Left renal pelvis (tissue), 4 donors: ENCODE measurements at regions not wholly inside any gene's neighbourhood (a gene's known extent, or its start where the extent isn't known, plus 50 kb on each side); places are given as distances from the start of the nearest gene placed in this dataset.
A peak's percentile ranks its signal among the peaks of the same experiment; 100 is the strongest.

ENCODE experiments used
- DNase-seq, 4 donors: peaks; one replicate each; pipeline ENCODE4 v3.0.0-alpha.2; 2013; ENCODE audit warnings: low read depth in 4 of 4, low spot score in 3 of 4

DNA sequence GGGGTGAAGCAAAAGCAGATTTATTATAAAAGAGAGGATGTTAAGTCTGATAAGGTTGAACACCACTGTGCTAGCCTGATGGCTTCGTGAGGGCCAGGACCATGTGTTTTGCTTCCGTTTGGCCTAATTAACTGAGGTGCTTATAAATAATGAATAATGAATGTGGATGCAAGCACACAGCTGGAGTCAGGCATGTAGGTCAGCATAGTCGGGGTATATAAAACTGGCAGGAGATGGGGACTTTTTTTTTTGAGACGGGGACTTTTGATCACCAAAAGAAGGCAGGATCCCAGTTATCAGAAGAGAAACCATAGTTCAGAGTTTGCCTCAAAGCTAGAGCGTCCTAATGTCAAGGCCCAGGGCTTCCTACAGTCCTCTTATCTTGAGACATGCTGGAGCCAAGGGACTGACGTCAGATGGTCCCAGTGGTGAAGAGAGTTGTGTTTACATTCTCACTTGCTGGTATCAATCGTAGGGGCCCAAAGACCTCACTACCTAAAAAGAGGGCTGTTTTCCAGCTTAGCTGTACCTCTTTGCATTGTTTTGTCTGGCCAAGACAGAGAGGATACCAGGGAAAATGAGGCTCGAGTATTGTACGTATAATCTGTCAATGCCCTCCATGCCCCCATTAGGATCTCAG is 50.4 kb downstream of the RTL9 start:
- no peak for DNase-seq

DNA sequence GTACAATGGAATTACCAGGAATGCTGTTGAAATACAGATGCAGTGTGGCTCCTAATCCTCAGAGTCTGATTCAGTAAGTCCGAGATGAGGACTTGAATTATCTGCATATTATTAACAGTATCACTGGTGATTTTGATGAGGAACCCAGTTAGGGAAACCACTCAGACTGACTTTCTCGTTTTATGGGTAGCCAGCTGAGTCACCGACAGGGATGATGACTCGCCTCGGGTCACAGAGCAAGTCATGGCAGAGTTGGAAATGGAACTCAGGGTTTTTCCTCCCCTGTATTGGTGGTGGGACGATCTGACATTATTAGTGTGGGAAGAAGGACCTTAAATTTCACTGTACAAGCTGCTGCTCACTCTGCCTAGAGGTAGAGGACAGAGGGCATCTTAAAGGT is 51.3 kb downstream of the RTL9 start:
- no peak for DNase-seq

DNA sequence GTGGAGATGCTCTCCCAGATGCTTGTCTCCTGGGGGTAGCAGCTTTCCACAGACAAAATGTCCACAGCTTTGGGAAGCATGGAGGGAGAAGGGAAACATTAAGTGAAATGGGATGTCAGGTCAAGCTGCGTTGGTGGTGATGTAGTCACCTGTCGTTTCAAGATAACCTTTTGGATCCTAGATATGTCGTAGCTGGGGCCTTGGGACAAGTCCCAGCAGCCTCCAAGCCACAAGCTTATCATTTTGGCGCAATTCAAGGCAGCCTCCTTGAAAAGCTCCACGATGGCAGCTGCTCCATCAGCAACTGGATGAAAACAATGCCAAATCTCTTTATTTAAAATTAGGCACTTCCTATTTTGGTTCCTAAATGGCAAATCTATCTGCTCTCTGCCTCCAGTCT is 52.0 kb downstream of the RTL9 start:
- no peak for DNase-seq

DNA sequence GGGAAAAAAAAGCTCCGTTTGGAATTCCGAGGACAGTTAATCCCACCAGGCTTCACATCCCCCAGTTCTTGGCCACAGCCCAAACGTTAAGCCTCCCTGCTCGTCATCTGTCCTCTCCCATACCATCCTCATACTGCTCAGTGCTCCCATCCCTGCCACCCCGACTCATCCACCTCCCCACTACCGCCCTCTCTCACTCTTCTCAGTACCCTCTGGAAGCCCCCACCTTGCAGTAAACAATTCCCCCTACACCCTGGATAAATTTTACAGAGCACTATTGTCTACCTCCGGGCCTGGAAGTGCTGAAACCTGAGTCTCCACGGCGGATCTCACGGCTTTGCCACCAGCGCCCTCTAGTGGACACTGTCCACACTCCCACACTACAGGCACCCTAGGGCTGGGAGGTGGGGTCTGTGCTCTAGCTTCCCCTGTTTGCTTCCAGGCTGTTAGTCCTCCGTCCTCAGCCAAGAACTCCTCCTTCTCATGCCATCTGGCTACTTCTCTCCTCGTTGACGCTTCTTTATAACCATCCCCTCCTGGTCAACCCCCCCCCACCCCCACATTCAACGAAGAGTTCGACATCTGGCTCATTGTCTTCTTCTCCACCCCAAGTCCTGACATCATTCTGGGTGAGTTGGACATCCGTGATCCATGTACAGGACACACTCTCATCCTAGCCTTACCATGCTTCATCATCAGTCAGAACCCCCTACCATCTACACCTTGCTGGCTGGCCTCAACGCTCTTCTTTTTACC is 54.5 kb downstream of the RTL9 start:
- DNase-seq = peak in 3 of 4 donors; percentile 45 to 56 (median 46)

DNA sequence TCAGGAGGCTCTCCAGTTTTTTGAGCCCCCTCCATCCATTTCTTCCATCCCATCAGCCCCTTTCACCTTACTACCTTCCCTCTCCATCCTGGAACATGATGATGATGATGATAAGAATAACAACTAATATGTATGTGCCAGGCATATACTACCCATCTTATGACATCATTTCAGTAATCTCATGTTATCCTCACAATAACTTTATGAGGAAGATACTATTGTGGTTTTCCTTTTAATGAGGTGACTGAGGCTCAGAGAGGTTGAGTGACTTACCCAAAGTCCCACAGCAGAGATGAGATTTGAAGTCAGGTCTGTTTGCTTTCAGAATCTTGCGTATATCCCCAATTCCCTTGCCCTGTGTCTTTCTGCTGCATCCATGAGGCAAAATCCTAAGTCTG is 55.1 kb downstream of the RTL9 start:
- no peak for DNase-seq

DNA sequence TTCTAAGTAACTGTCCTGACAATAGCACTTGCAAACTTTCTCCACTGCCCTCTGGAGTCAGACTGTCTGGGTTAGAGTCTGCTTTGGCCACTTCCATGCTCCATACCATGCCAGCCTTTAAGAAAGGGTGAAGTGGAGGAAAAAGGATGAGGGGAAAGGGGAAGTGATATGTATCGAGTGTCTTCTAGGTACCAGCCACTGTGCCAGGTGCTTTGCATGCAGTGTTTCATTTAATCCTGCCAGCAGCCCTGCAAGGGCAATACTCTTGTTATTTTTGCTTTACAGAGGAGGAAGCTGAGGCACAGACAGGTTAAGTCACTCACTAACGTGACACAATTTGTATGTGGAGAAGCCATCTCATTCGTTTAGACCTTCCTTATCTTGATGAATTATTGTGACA is 55.6 kb downstream of the RTL9 start:
- DNase-seq = no peak

DNA sequence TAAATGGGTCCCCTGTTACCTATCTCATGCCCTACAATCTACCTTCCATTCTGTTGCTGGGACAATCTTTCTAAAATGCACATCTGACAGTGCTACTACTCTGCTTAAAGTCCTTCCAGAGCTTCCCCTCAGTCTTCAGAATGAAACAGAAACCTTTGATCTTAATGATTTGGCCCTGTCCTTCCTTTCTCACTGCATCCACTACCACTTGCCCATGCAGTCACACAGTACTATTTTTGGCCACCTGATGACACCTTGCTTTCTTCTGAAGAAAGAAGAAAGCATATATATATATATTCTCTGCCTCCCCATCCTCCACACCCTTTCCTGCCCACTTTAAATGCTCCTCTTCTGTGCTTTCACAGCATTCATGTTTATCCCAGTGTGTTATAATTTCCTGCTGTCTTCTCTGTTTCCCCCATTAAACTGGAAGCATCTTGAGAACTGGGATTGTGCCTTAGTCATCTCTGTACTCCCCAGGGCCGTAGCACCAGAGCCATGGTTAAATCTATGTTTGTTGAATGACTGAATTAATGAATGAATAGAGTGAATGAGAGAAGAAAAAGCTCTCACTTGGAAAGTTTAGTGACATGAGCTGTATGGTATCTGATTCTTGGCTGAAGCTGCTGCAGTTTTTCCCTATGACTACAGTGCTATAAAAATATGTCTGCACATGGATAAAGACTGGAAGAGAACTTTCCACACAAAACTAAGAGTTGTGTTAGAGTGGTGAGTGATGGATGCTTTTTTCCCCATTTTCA is 56.2 kb downstream of the RTL9 start:
- DNase-seq = no peak

DNA sequence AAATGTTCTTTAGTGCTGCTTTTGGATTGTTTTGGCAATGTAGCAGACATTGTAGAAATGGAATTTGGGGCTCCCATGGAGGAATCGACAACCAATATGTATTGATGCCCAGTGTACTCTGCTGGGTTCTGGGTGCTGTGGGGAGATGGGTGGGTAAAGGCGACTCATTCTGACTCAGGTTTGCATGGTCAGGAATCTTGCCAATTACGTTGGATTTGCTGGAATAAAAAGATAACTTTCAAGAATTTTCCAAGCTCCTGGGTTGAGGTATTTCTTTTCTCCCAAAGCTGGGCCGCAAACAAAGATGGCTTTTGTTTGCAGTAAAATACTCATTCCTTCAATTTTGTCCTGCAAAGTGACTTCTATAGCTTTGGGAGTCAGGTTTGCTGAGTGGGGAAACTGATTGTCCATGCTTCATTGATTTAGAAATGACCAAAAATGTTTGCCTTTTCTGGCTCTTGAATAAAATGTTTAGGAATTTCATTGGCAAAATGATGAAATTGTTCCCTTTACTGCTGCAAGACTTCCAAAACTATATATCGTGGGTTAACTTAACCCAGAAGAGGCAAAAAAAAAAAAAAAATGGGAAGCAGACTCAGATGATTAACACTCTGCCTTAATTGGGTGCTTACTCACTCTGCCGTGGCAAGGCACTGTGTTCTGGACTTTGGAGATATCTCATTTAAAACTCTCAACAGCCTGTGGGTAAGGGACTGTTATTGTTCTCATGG is 57.0 kb downstream of the RTL9 start:
- DNase-seq = no peak

DNA sequence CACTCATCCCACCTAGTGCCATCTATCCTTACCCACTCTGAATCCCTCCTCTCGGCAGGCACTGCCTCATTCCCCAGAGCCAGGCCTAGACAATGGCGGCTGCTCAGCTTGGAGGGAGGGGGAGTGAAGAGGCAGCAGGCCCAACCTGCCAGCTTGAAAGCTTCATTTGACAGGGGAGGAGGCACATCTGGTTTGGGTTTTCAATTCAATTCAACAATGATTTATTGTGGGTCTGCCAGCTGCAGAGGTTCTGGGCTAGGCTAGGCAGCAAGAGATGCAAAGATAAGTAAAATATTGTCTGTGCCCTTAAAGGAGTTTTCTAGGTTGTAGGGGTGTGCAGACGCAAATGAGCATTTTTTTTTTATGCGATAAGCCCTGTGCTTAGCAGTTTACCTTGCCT is 58.5 kb downstream of the RTL9 start:
- no peak for DNase-seq

DNA sequence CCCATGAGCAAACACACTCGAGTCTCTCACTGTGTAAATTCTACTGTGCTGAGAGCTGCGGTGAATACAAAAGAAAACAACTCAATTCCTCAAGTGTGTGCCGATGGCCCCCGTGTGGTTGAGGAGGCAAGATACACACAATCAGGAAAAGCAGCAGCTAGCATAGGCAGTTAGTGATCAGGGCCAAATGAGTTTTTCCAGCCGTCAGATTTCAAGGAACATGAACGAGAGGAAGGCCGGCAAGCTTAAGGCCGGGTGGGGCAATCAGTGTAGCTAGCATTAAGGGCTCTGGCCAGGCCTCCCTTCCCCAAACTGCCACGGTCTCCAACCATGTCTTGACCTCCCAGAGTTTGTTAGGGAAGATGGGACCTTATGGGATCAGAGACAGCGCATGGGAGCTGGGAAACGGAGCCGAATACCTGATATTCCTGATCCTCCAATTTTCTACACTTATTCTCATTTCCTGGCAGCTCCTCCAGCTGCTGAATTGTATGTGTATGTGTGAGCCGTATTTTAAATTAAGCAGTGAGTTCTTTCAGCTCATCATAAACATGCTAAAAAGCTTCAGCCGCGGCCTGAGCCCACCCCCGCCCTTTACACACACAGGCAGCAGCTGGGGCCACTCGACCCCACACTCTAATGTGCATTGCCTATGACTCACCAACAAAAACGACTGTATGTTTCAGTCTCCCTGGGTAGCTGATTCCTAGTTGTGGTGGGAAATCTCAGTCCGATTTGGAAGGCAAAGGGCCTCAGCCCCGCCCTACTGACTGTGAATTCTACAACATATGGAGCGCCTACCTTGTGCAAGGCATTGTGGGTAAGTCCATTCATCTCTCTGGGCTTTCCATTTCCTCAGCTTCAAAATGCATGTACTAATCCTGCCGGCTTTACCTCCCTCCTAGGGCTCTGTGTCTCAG is 59.9 kb downstream of the RTL9 start:
- peak in 1 of 4 donors; percentile 31 for DNase-seq

DNA sequence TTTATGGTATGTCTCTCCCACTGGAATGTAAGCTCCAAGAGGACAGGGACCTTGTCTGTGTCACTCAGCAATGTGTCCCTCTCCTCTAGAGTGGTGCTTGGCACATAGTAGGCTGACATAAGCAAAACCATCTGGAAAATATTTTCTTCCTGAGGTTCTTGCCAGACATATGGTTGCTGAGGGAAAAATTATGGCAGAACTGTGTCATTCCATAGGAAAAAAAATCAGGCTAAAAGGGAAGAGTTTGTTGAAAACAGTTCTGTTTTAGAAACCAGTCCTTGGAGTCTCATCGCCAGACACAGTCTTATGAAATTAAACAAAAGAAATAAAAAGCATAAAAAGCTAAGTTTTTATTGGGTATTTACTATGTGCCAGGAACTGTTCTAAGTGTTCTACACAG is 60.9 kb downstream of the RTL9 start:
- DNase-seq = no peak

DNA sequence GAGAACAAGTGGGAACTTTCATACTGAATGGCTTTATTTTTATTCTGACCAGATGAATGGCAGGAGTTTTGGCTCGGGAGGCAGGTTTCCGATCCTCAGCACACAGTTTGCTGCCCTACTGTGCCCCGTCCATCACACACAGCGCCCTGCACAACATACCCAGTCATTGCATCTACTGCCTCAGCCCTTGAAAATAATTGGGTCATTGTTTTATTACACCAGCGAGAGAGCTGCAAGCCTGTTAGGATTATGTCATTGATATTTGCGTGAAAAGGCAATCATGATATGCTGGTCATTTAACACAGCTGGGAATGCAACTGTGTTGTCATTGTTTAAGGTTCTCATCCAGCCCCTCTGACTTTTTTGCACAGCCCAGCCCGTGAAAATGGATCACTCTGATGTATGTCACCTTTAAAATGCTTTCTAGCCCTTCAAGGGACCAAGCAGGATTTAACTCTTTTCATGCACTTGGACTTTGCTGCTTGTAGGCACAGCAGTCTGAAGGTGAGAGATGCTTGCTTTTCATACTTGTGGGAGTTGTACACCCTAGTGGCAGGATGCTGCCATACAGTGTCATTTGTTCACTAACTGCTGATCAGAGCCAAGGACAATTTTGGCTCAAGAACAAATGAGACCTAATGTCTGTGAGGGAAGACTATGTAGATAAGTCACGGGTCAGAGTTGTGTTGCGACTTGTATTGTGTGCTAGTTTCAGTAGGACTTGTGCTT is 62.3 kb downstream of the RTL9 start:
- DNase-seq = no peak

DNA sequence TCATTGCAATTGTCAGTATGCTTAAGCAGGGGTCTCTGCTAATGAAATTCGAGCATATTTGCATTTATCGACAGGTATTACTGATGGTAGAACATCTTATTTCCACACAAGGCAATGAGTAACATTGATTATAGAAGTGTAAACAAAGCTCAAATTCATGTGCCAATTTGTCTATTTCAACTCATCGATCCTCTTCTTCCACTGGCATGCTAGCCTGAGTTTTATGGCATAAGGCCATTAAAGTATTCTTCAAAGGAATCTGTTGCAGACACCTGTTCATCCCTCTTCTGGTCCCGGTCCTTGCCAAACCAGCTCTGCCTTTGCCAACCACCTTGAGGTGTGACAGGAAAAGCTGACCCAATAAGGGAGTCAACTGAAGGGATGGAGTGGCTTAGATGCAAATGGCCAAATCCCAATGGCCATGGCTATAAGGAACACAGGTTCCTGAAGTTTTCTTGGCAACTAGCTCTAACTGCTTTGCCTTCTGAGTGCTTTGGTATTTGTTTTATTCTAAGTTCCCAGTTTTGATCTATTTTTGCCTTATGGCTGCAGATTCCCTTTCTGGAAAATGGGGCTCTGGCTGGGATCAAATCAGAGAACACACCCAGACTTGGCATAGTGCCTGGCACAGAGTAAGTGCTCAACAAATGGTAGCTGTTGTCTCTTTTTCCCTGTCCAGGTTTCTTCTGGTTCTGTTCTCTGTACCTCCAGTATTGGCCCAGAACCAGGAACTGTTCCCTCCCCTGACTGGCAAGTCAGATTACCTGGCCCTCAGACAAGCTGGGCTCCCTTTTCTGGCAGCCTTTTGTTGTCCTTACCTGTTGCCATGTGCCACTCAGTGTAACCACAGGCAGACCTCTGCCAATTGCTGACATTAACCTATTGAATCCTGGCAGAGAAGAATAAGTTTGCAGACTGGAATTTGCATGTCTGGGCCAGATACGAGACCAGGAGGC is 63.1 kb downstream of the RTL9 start:
- no peak for DNase-seq

DNA sequence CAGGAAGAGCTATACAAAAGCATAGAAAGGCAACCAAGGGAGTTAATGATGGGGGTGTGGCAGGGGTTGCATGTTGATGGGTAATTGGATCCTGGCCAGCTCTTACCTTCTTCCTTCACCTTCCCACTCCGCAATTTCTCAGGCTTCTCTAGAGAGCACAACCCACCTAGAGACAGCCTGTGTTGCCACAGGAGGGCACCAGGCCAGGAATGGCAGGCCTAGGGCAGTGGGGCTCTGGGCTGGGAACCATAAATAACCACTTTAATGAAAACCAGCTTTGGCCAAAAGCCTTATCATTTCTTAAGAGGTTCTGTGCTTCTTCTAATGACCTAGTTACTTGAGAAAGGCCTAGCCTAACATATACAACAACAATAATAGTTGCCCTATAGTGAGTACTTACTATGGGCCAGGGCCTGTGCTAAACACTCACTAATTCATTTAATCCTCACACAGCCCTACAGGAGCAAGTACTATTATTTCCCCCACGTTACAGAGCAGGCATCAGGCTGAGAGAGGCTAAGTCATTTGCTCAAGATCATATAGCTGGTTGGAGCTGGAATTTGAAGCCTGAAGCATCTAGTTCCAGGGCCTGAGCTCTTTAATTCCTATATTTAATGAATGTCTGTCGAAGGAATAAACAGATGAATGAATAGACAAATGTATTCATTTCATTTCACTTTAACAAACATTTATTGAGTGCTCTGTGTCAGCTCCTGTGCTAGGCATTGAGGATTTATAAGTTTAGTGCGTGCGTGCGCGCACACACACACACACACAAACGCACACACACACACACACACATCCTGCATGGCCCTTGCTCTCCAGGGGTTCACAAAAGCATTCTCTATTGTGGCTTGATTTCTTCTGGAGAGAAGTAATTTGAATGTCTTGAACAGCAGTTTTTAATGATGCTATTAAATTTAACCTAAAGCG is 66.8 kb downstream of the RTL9 start:
- DNase-seq = no peak

DNA sequence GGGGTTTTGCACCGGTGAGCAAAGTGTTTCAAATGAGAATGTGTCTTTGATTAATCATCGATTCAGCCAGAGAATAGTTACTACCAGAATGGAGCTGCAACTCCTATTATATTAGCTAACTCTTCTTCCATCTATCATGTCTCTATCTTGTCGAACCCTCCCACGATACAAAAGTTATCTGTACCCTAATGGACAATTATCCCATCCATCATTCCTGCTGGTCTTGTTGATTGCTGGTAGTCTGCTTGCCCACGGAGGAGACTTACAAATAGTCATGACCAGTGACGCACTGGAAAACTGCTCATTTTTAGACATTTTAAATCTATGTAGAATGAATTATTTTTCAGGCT is 67.5 kb downstream of the RTL9 start:
- DNase-seq = no peak

DNA sequence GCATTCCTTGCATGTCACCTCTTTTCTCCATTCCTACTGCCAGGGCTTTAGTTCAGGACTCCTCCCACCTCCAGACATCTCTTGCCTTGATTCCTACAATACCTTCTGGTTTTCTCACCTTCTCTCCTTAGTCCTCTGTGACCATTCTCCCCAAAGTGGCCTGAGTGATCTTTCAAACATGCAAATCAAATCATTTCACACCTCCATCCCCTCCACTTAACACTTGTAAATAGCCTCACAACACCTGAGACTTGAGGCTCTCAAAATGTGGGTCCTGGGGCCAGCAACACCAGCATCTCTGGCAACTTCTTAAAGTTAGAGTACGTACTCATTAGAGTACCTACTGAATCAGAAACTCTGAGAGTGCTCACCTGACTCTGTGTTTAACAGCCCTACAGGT is 68.4 kb downstream of the RTL9 start:
- no peak for DNase-seq

DNA sequence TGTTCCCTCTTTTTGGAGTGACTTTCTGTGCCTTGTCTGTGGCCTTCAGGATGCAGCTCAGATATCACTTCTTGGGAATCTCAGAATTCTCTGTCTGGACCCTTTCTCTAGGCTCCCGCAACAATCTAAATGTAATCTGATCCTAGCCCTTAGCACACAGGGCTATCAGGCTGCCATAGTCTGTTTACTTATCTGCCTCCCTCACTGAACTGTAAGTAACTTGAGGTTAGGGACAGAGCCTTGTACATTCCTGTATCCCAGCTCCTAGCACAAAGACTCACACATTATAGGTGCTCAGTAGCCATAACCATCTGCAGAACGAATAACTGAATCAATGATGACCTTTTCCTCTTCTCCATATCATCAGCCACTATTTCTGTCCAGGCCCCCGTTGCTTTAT is 69.5 kb downstream of the RTL9 start:
- DNase-seq = no peak
